Liver (tissue), 7 donors: ENCODE measurements at regions not wholly inside any gene's neighbourhood (a gene's known extent, or its start where the extent isn't known, plus 50 kb on each side); places are given as distances from the start of the nearest gene placed in this dataset.
A peak's percentile ranks its signal among the peaks of the same experiment; 100 is the strongest.
"Not testable (repeated sequence)": the region's sequence is repeated elsewhere in the genome, so short reads cannot be mapped to it uniquely, and the experiment has no call there.

Source experiments
- DNase-seq: peaks from one replicate; pipeline ENCODE4 v3.0.0-alpha.2; 2017; ENCODE audit warnings: low spot score
- H3K27ac ChIP-seq, 2 donors: one replicate each; pipeline ENCODE4 v1.7.0; 2013; ENCODE audit warnings: inconsistent platforms in 2 of 2, low read length in 2 of 2, control low read depth in 1 of 2, low read depth in 1 of 2, mild to moderate bottlenecking in 1 of 2
- H3K27me3 ChIP-seq, 4 donors: one replicate each; pipeline versions ENCODE4 v1.6.1 to v1.7.0; 2013; ENCODE audit warnings: low read length in 3 of 4, inconsistent platforms in 1 of 4, mild to moderate bottlenecking in 1 of 4, moderate library complexity in 1 of 4; ENCODE audit not compliant: control insufficient read depth in 4 of 4, insufficient read depth in 4 of 4
- H3K36me3 ChIP-seq, 4 donors: one replicate each; pipeline versions ENCODE4 v1.6.1 to v1.7.0; 2013; ENCODE audit warnings: low read length in 3 of 4, mild to moderate bottlenecking in 3 of 4, low read depth in 1 of 4, moderate library complexity in 1 of 4; ENCODE audit not compliant: control insufficient read depth in 4 of 4, insufficient read depth in 3 of 4
- H3K4me1 ChIP-seq, 4 donors: one replicate each; pipeline versions ENCODE4 v1.6.1 to v1.7.0; 2013; ENCODE audit warnings: low read length in 3 of 4, mild to moderate bottlenecking in 3 of 4, moderate library complexity in 1 of 4; ENCODE audit not compliant: control insufficient read depth in 4 of 4, insufficient read depth in 4 of 4
- H3K4me3 ChIP-seq, 3 donors: one replicate each; pipeline versions ENCODE4 v1.6.1 to v1.7.0; 2013; ENCODE audit warnings: low read length in 3 of 3, control low read depth in 1 of 3, low read depth in 1 of 3, mild to moderate bottlenecking in 1 of 3
- H3K9ac ChIP-seq, 2 donors: one replicate each; pipeline ENCODE4 v1.7.0; 2013; ENCODE audit warnings: low read length in 2 of 2, mild to moderate bottlenecking in 2 of 2, moderate library complexity in 2 of 2, control low read depth in 1 of 2, low read depth in 1 of 2
- H3K9me3 ChIP-seq, 4 donors: one replicate each; pipeline versions ENCODE4 v1.6.1 to v1.7.0; 2013; ENCODE audit warnings: low read length in 3 of 4; ENCODE audit not compliant: control insufficient read depth in 4 of 4
- ATF3 ChIP-seq: IDR thresholded peaks from 2 replicates; pipeline ENCODE4 v1.6.1; 2016; ENCODE audit warnings: antibody characterized with exemption
- EGR1 ChIP-seq, 2 donors: IDR thresholded peaks; 2 replicates each; pipeline ENCODE4 v1.6.1; 2016 to 2018; ENCODE audit warnings: antibody characterized with exemption in 2 of 2, low read depth in 2 of 2
- HNF4A ChIP-seq, 2 donors: conservative IDR thresholded peaks; 2 replicates each; pipeline ENCODE4 v1.6.1; 2016; ENCODE audit warnings: antibody characterized with exemption in 2 of 2, mild to moderate bottlenecking in 2 of 2
- HNF4G ChIP-seq: IDR thresholded peaks from 2 replicates; pipeline ENCODE4 v1.6.1; 2016; ENCODE audit warnings: antibody characterized with exemption
- JUND ChIP-seq, 2 donors: IDR thresholded peaks; 2 replicates each; pipeline ENCODE4 v1.6.1; 2016; ENCODE audit warnings: antibody characterized with exemption in 2 of 2
- NR2F2 ChIP-seq: IDR thresholded peaks from 2 replicates; pipeline ENCODE4 v1.6.1; 2016; ENCODE audit warnings: antibody characterized with exemption
- RAD21 ChIP-seq, 2 donors: IDR thresholded peaks; 2 replicates each; pipeline ENCODE4 v1.6.1; 2016; ENCODE audit warnings: antibody characterized with exemption in 2 of 2, mild to moderate bottlenecking in 2 of 2
- RXRA ChIP-seq, 2 donors: IDR thresholded peaks; 2 replicates each; pipeline ENCODE4 v1.6.1; 2017 to 2018; ENCODE audit warnings: antibody characterized with exemption in 2 of 2, mild to moderate bottlenecking in 1 of 2
- SP1 ChIP-seq: IDR thresholded peaks from 2 replicates; pipeline ENCODE4 v1.6.1; 2018; ENCODE audit warnings: antibody characterized with exemption, mild to moderate bottlenecking
- WGBS: extraction: QIAGEN DNeasy Blood & Tissue Kit; methylation state at CpG from one replicate; pipeline ENCODE4 v1.1.7; 2013; 5-methylcytosine and 5-hydroxymethylcytosine counted together
- TF ChIP-seq, protein P1 (sequence below): IDR thresholded peaks from 2 replicates; pipeline ENCODE4 v1.6.1; 2016; ENCODE audit warnings: antibody characterized with exemption, mild to moderate bottlenecking
- donor health status: healthy.
- donor health status: healthy.
- donor health status: healthy.
- donor health status: healthy.

GRCh38 chr3:30477149-30477921, 129.1 kb upstream of the TGFBR2 start:
- no peaks in the 10 kb centered on the region for H3K27me3 ChIP-seq
- H3K9ac ChIP-seq = no peak overlapping the region
- H3K4me1 ChIP-seq = peaks cover 11 to 27% (median 18%) of the 10 kb centered on the region in 4 donors
- no peak for DNase-seq
- no peak overlapping the region for H3K4me3 ChIP-seq
- no peaks in the 10 kb centered on the region for H3K36me3 ChIP-seq
- H3K27ac ChIP-seq = no peak overlapping the region
- TF ChIP-seq NR2F2 = peak; percentile 11
- TF ChIP-seq EGR1 (IDR thresholded peaks at IDR 0.05; ENCODE audit: low read depth in 2 of 2) = no peak
- 78% methylated on average over 5 of the region's 5 CpGs for WGBS
- H3K9me3 ChIP-seq = no peaks in the 10 kb centered on the region

GRCh38 chr3:30479737-30480136, 126.7 kb upstream of the TGFBR2 start:
- not testable (repeated sequence) for H3K36me3 ChIP-seq, H3K27me3 ChIP-seq, DNase-seq, H3K9ac ChIP-seq, H3K9me3 ChIP-seq, H3K4me3 ChIP-seq
- peak overlapping the region; percentile 25 to 40 for H3K27ac ChIP-seq
- 15% methylated on average over 2 of the region's 2 CpGs for WGBS
- peaks cover 11 to 27% (median 18%) of the 10 kb centered on the region in 4 donors for H3K4me1 ChIP-seq
- TF ChIP-seq, protein P1, sequence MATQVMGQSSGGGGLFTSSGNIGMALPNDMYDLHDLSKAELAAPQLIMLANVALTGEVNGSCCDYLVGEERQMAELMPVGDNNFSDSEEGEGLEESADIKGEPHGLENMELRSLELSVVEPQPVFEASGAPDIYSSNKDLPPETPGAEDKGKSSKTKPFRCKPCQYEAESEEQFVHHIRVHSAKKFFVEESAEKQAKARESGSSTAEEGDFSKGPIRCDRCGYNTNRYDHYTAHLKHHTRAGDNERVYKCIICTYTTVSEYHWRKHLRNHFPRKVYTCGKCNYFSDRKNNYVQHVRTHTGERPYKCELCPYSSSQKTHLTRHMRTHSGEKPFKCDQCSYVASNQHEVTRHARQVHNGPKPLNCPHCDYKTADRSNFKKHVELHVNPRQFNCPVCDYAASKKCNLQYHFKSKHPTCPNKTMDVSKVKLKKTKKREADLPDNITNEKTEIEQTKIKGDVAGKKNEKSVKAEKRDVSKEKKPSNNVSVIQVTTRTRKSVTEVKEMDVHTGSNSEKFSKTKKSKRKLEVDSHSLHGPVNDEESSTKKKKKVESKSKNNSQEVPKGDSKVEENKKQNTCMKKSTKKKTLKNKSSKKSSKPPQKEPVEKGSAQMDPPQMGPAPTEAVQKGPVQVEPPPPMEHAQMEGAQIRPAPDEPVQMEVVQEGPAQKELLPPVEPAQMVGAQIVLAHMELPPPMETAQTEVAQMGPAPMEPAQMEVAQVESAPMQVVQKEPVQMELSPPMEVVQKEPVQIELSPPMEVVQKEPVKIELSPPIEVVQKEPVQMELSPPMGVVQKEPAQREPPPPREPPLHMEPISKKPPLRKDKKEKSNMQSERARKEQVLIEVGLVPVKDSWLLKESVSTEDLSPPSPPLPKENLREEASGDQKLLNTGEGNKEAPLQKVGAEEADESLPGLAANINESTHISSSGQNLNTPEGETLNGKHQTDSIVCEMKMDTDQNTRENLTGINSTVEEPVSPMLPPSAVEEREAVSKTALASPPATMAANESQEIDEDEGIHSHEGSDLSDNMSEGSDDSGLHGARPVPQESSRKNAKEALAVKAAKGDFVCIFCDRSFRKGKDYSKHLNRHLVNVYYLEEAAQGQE = peak; percentile 11
- TF ChIP-seq NR2F2 (peak; percentile 59), ATF3 (peak; percentile 36), SP1 (peak; percentile 87), RAD21 (IDR thresholded peaks at IDR 0.05) (peak; percentile 38 to 62), RXRA (IDR thresholded peaks at IDR 0.05) (peak; percentile 88 to 91), JUND (IDR thresholded peaks at IDR 0.05) (peak; percentile 33 to 53), HNF4A (conservative IDR thresholded peaks at IDR 0.05) (peak; percentile 77 to 84), HNF4G (peak; percentile 59)

- H3K27me3 ChIP-seq, H3K4me3 ChIP-seq, H3K9ac ChIP-seq, H3K36me3 ChIP-seq, DNase-seq, H3K9me3 ChIP-seq: not testable (repeated sequence)
- Histone ChIP-seq H3K27ac (peak overlapping the region in 1 of 2 donors; percentile 6), H3K4me1 (peaks cover 11 to 27% (median 18%) of the 10 kb centered on the region in 4 donors)
- peak in 1 of 2 donors; percentile 3 for TF ChIP-seq JUND (IDR thresholded peaks at IDR 0.05)
- WGBS = 93% methylated on average over 1 of the region's 1 CpG
Observed at GRCh38 chr3:30480156-30480555, 126.2 kb upstream of the TGFBR2 start.
